Medulla oblongata (tissue), 1 donor: ENCODE measurements at regions not wholly inside any gene's neighbourhood (a gene's known extent, or its start where the extent isn't known, plus 50 kb on each side); places are given as distances from the start of the nearest gene placed in this dataset.
"Not testable (repeated sequence)": the region's sequence is repeated elsewhere in the genome, so short reads cannot be mapped to it uniquely, and the experiment has no call there.

Source experiments
- DNase-seq: peaks from one replicate; pipeline ENCODE4 v3.0.0-alpha.2; 2015; ENCODE audit errors: extremely low spot score

DNA sequence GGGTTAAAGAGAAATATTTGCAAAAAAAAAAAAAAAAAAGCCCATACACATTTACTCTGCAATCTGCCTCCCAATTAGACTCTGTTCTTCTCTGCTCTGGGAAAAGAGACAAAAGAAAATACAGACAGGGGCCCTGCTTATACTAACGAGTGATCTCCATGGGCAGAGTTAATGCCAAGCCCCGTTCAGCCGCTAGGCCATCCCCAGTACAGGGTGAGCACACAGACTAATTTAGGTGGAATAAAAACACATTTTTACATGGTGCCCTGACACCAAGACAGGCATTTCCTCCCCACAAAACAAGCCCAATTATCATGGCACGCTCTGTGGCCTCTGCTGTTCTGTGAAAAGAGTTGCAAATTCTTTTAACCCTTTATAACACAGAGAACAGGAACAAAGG, 356.3 kb upstream of the C16orf82 start:
- no peak for DNase-seq

- DNase-seq = no peak
These were observed 353.9 kb upstream of the C16orf82 start for GRCh38 chr16:26712876-26713275.

- no peak for DNase-seq
These were observed 350.8 kb upstream of the C16orf82 start for GRCh38 chr16:26715969-26716368.

DNA sequence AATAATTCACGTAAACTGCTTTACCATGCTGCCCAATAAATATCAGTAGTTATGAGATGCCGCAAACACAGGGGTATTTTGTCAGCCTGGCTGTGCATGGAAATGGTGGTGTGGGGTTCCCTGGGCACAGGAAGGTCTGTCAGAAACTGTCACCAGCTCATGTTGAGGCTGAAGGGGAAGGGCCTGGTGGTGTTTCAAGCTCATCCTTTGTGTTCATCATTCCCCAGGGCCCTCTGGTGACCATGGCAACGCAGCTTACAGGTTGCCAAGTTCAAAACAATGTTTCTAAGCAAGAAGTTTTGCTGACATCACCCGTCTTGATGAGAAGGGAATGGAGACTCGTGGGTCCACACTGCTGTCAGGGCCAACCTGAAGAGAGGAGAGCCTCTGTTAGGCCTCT, 348.9 kb upstream of the C16orf82 start:
- DNase-seq = no peak

DNA sequence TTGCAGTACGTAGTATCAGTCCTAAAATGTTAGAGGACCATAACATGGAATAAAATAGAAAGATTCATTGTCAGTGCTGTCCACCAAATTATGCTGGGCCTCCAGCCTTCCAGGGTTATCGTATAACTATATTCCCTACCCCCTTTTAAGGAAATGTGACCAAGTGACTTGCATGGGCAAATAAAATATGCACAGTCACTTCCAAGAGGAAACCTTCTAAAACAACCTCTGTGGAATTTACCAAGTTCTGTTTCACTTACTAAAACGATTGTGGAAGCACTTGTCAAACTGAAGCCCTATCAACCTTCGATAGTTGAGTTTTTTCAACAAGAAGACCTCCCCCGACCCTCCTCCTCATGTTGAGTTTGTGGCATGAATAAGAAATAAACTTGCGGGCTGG, 345.4 kb upstream of the C16orf82 start:
- no peak for DNase-seq

- not testable (repeated sequence) for DNase-seq
These were observed 344.8 kb upstream of the C16orf82 start for GRCh38 chr16:26721957-26722356.

DNA sequence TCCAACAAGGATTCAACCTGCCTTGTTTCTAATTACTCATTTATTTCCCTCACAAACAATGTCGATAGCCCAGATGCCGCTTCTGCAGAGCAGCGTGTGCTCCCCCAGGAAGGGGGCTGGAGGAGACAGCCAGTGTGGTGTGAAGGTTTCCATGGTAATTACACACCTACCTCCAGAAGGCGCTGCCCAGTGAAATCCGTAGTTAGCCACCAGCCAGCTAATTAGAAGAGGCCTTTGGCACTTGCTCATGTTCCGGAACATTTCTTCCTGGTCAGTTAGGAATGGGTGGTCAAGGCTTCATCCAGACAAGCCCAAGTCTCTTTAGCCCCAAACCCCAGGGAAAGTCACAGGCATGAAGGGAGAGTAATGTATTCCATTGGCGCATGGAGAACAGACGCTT, 342.5 kb upstream of the C16orf82 start:
- DNase-seq = no peak

DNA sequence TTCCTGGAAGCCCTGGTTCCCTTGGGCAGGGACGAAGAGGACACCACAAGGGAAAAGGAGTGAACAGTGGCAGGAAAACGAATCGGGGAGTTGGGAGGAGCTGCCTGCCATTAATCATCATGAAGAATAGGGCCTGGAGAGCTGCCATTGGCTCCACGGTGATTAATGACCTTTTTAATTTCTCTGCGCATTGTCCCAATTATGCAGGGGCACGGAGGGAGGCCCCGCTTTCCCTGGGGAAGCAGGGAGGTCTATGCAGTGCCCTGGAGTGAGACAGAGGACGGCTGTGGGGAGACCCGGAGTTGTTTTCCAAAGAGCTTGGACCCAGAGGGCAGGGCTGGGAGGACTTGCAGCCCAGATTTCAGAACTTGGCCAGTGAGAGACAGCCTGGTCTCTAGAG, 338.9 kb upstream of the C16orf82 start:
- no peak for DNase-seq

- no peak for DNase-seq
These were observed 336.7 kb upstream of the C16orf82 start for GRCh38 chr16:26729951-26730541.

- no peak for DNase-seq
These were observed 335.0 kb upstream of the C16orf82 start for GRCh38 chr16:26731729-26732128.

DNA sequence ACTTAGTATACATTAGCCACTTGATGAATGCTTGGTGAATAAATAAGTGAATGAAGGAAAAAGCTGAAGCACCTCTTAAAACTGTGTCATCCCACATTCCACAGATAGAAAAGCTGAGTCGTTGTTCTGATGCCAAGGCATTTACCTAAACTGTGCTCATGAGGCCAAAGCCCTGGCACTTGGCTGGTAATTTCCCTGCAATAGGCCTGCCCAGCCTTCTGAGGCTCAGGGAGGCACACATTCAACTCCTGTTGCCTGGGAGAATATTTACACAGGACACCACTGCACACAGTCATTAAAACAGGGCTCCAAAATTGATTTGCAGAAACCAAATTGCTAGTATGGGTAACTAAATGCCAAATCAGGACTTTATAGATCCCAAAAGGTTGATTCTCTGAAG, 333.0 kb upstream of the C16orf82 start:
- DNase-seq = no peak

- DNase-seq = no peak
These were observed 331.2 kb upstream of the C16orf82 start for GRCh38 chr16:26735521-26735920.

DNA sequence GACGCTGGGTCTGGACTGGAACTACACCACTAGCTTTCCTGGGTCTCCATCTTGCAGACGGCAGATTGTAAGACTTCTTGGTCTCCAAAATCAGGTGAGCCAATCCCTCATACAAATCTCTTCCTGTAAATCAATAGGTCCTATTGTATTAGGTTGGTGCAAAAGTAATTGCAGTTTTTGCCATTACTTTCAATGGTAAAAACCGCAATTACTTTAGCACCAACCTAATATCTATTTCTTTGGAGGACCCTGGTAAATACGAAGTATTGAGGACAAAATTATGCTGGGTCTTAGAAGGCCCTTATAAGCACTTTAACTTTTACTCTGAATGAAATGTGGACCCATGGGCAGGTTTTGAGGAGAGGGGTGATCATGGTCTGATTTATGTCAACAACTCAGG, 330.6 kb upstream of the C16orf82 start:
- DNase-seq = no peak

DNA sequence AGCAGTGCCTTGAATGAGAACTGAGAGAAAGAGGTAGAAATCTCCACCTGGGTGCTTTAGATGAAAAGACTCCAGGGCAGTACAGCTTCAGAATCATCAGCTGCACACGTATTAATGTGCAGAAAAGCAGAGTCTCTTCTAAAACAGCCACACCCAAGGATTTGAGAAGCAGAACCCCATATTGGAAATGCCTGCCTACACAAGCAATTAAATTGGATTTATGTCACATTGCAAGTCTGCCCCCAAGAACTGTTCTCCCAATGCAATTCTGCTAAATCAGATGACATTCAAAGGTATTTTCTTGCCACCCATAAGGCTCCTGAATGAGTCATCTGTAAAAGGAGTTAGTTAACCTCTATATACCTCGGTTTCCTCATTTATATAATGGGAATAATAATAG, 326.0 kb upstream of the C16orf82 start:
- no peak for DNase-seq

DNA sequence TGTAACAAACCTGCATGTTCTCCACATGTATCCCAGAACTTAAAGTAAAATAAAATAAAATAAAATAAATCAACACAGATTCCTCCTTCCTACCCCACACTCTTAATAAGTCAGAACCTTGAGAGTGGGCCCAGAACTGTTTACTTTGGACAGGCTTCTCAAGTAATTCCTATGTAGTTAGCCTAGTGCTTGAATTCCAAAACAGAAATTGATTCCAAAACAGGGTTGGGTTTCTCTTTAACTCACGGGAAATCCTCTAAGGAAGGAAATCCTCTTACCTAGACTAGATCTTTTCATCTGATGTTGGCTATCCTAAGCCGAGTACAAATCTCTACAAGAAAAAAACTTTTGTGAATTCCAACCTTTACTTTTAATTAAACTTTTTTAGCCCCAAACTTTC, 324.7 kb upstream of the C16orf82 start:
- no peak for DNase-seq

DNA sequence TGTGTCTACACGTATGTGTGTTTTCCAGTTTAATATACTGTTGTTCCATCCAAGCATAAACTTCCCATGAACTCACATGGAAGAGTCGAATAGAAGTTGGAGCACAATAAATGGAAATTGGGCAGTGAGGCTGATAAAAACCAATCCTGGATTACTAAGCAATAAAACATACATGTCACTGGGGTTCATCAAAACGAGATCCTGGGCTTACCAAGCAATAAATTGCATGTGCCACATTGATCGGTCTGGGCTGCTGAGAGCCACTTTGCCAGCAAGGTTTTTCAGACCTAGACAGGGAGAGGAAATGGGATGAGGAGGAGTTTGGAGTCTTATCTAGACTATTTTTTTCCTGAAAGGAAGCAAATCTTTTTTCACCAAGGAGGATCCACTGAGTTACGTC, 322.3 kb upstream of the C16orf82 start:
- no peak for DNase-seq

DNA sequence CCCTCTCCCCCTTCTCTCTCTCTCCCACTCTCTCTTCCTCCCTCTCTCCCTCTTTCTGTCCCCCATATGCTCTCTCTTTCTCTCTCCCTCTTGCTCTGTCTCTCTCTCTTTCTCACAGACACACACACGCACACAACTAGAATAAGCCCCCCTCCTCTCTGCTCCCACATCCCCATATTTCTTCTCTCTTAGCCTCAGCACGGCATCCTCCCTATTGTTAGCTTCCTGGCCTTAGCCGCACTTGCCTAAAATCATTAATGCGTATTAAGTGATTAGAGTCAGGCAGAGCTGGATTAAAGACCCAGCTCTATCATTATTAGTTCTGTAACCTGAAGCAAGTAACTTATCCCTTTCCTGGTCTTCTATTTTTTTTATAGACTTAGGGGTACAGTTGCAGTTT, 319.0 kb upstream of the C16orf82 start:
- no peak for DNase-seq

- no peak for DNase-seq
These were observed 317.7 kb upstream of the C16orf82 start for GRCh38 chr16:26749072-26749471.

GRCh38 chr16:26752166-26752565, 314.6 kb upstream of the C16orf82 start:
- DNase-seq = no peak

- no peak for DNase-seq
These were observed 310.1 kb upstream of the C16orf82 start for GRCh38 chr16:26756633-26757032.

DNA sequence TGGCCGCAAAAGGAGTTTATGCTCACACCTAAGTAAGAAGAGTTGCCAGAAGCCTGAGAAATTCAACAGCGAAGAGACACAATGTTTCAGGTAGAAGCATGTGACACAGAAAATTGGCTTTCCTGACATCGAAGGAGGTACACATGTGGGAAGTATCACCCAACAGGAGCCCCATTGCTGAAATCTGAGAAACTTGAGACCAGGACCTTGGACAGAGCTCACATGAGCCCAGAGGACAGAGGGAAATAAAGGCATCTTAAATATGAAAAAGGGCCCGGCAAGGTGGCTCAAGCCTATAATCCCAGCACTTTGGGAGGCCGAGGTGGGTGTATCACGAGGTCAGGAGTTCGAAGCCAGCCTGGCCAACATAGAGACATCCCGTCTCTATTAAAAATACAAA, 304.1 kb upstream of the C16orf82 start:
- no peak for DNase-seq

- no peak for DNase-seq
These were observed 301.6 kb upstream of the C16orf82 start for GRCh38 chr16:26765087-26765486.

DNA sequence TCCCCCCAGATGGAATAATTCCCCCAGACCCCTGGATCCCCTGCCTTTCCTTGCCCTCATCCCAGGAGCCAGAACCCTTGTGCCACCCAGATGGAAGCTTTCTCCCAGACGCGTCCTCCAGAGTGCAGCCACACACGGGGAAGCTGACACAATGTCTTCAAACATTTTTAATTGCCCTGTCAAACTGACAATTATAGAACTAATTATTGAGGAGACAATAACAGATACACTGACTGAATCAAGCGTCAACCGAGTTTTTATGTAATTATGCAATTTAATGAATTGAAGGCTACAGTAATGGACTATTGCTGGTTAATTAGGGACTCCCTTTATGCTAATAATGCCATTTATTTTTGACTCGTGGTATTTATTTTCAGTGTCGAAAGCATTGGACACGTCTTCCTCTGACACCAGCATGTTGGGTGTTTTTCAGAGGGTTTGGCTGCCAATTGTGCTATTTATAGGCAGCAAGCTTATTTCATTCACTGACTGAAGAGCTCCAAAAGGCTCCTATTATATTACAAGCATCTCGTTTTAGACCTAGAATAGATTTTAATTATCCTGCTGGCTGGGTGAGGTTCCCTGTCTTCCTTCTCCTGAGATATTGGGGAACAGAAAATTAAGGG, 298.2 kb upstream of the C16orf82 start:
- no peak for DNase-seq

DNA sequence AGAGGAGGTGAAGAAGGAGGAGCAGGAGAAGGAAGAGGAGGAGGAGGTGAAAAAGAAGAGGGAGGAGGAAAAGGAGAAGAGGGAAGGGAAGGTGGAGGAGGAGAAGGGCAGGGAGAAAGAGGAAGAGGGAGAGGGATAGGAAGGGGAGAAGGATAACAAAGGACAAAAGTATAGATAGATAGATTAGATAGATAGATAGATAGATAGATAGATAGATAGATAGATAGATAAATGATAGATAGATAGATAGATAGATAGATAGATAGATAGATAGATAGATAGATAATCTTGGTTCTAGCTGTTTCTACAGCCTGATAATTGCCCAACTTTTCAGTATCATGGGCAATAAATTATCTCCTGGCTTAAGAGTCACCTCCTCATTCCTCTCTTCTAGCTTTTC, 296.2 kb upstream of the C16orf82 start:
- no peak for DNase-seq
